ENCODE measurements at regions not wholly inside any gene's neighbourhood (a gene's known extent, or its start where the extent isn't known, plus 50 kb on each side); places are given as distances from the start of the nearest gene placed in this dataset.

DNA sequence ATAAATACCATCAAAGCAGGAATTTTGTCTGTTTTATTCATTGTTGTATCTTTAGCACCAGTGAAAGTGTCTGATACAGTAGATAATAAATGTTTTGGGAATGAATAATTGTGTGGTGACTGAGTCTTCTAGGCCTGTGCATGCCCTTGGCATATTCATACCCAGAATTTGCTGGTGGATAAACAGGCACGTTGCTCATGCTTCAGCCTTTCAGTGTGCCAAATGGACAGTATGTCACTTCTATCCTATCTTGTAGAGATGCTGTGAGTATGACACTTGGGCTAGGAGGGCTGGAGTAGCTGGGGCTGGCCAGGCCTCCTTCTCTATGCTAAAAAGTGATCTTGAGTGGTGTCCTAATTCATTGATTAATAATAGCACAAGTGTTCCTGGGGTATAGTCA is 287.3 kb upstream of the DDI1 start:
- no peak for DNase-seq (ENCODE audit: low spot score)
- Histone ChIP-seq H3K27ac (ENCODE audit: low read depth in 1 of 2, low read length in 2 of 2) (no peak overlapping the region), H3K9ac (ENCODE audit: low read depth in 1 of 2, low read length in 2 of 2) (no peak overlapping the region), H3K36me3 (ENCODE audit: control insufficient read depth in 4 of 4, insufficient read depth in 3 of 4, low read depth in 1 of 4, low read length in 3 of 4) (no peaks in the 10 kb centered on the region), H3K4me1 (ENCODE audit: control insufficient read depth in 4 of 4, insufficient read depth in 4 of 4, low read length in 3 of 4) (no peaks in the 10 kb centered on the region), H3K9me3 (ENCODE audit: control insufficient read depth in 4 of 4, low read length in 3 of 4) (peaks cover 0 to 3% (median 0%) of the 10 kb centered on the region in 4 donors), H3K27me3 (ENCODE audit: control insufficient read depth in 4 of 4, insufficient read depth in 4 of 4, low read length in 3 of 4) (no peaks in the 10 kb centered on the region), H3K4me3 (ENCODE audit: low read depth in 1 of 3, low read length in 3 of 3) (no peak overlapping the region)
- WGBS: 61% methylated on average over 1 of the region's 1 CpG
- TF ChIP-seq RAD21 (IDR thresholded peaks at IDR 0.05): no peak
- no peak for TF ChIP-seq SP1 (IDR thresholded peaks at IDR 0.05)
- no peak for TF ChIP-seq RXRA (IDR thresholded peaks at IDR 0.05)
- TF ChIP-seq, protein P1, sequence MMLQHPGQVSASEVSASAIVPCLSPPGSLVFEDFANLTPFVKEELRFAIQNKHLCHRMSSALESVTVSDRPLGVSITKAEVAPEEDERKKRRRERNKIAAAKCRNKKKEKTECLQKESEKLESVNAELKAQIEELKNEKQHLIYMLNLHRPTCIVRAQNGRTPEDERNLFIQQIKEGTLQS (IDR thresholded peaks at IDR 0.05): no peak
- TF ChIP-seq HNF4G (IDR thresholded peaks at IDR 0.05): no peak
- TF ChIP-seq EGR1 (IDR thresholded peaks at IDR 0.05; ENCODE audit: low read depth in 2 of 2): no peak
- TF ChIP-seq, protein P2, sequence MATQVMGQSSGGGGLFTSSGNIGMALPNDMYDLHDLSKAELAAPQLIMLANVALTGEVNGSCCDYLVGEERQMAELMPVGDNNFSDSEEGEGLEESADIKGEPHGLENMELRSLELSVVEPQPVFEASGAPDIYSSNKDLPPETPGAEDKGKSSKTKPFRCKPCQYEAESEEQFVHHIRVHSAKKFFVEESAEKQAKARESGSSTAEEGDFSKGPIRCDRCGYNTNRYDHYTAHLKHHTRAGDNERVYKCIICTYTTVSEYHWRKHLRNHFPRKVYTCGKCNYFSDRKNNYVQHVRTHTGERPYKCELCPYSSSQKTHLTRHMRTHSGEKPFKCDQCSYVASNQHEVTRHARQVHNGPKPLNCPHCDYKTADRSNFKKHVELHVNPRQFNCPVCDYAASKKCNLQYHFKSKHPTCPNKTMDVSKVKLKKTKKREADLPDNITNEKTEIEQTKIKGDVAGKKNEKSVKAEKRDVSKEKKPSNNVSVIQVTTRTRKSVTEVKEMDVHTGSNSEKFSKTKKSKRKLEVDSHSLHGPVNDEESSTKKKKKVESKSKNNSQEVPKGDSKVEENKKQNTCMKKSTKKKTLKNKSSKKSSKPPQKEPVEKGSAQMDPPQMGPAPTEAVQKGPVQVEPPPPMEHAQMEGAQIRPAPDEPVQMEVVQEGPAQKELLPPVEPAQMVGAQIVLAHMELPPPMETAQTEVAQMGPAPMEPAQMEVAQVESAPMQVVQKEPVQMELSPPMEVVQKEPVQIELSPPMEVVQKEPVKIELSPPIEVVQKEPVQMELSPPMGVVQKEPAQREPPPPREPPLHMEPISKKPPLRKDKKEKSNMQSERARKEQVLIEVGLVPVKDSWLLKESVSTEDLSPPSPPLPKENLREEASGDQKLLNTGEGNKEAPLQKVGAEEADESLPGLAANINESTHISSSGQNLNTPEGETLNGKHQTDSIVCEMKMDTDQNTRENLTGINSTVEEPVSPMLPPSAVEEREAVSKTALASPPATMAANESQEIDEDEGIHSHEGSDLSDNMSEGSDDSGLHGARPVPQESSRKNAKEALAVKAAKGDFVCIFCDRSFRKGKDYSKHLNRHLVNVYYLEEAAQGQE (IDR thresholded peaks at IDR 0.05): no peak
- TF ChIP-seq, protein P3, sequence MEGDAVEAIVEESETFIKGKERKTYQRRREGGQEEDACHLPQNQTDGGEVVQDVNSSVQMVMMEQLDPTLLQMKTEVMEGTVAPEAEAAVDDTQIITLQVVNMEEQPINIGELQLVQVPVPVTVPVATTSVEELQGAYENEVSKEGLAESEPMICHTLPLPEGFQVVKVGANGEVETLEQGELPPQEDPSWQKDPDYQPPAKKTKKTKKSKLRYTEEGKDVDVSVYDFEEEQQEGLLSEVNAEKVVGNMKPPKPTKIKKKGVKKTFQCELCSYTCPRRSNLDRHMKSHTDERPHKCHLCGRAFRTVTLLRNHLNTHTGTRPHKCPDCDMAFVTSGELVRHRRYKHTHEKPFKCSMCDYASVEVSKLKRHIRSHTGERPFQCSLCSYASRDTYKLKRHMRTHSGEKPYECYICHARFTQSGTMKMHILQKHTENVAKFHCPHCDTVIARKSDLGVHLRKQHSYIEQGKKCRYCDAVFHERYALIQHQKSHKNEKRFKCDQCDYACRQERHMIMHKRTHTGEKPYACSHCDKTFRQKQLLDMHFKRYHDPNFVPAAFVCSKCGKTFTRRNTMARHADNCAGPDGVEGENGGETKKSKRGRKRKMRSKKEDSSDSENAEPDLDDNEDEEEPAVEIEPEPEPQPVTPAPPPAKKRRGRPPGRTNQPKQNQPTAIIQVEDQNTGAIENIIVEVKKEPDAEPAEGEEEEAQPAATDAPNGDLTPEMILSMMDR (IDR thresholded peaks at IDR 0.05; ENCODE audit: low read depth, low read length, missing input control): no peak
- TF ChIP-seq TAF1 (conservative IDR thresholded peaks at IDR 0.05): no peak
- no peak for TF ChIP-seq JUND (IDR thresholded peaks at IDR 0.05)

DNA sequence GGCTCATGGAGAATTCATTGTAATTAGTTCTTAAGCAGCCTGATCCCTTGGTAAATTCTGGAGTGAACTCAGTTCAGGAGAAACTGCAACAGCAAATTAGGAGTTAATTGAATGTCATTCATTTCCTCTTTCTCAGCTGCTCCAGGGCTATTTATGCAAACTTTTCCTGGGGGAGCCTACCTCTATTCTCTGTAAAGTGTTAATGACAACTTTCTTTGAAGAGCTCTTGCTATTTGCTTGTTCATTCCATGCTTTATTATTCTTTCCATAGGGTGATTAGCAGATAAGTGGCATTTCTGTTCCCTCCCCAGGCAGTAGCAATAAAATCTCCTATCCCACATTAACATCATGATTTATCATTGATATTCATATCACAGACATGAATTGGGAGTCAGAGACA is 267.6 kb upstream of the DDI1 start:
- no peak overlapping the region for H3K9ac ChIP-seq (ENCODE audit: low read depth in 1 of 2, low read length in 2 of 2)
- TF ChIP-seq, protein P3 (IDR thresholded peaks at IDR 0.05; ENCODE audit: low read depth, low read length, missing input control): no peak

DNA sequence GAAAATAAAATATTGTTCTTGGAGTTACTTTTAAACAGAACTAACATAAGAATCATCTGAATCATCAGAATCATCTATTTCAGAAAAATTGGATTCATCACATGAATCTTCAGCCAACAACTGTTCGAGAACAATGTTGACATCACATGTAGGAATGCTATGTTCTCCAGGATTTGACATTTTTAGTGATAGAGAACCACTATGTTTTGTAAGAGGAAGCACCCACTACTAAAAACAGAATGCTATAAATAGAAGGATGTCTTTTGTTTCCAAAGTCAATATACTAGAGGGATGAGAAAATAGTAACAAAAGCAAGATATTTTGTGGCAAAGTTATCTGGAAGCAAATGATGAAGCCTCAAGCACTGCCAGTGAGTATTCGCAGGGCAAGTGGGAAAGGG is 263.4 kb upstream of the DDI1 start:
- H3K36me3 ChIP-seq (ENCODE audit: control insufficient read depth in 4 of 4, insufficient read depth in 3 of 4, low read depth in 1 of 4, low read length in 3 of 4): no peaks in the 10 kb centered on the region
- DNase-seq (ENCODE audit: low spot score): no peak
- WGBS: 70% methylated on average over 2 of the region's 2 CpGs
- no peaks in the 10 kb centered on the region for H3K4me1 ChIP-seq (ENCODE audit: control insufficient read depth in 4 of 4, insufficient read depth in 4 of 4, low read length in 3 of 4)
- H3K9me3 ChIP-seq (ENCODE audit: control insufficient read depth in 4 of 4, low read length in 3 of 4): no peaks in the 10 kb centered on the region
- H3K27ac ChIP-seq (ENCODE audit: low read depth in 1 of 2, low read length in 2 of 2): no peak overlapping the region
- no peak overlapping the region for H3K4me3 ChIP-seq (ENCODE audit: low read depth in 1 of 3, low read length in 3 of 3)
- H3K27me3 ChIP-seq (ENCODE audit: control insufficient read depth in 4 of 4, insufficient read depth in 4 of 4, low read length in 3 of 4): no peaks in the 10 kb centered on the region
- H3K9ac ChIP-seq (ENCODE audit: low read depth in 1 of 2, low read length in 2 of 2): no peak overlapping the region
- TF ChIP-seq HNF4G (IDR thresholded peaks at IDR 0.05): no peak
- TF ChIP-seq, protein P2 (IDR thresholded peaks at IDR 0.05): no peak
- no peak for TF ChIP-seq SP1 (IDR thresholded peaks at IDR 0.05)
- TF ChIP-seq, protein P4, sequence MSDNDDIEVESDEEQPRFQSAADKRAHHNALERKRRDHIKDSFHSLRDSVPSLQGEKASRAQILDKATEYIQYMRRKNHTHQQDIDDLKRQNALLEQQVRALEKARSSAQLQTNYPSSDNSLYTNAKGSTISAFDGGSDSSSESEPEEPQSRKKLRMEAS (IDR thresholded peaks at IDR 0.05): no peak
- TF ChIP-seq HNF4A (conservative IDR thresholded peaks at IDR 0.05): no peak
- TF ChIP-seq EGR1 (IDR thresholded peaks at IDR 0.05; ENCODE audit: low read depth in 2 of 2): no peak
- no peak for TF ChIP-seq JUND (IDR thresholded peaks at IDR 0.05)
- TF ChIP-seq, protein P1 (IDR thresholded peaks at IDR 0.05): no peak
- TF ChIP-seq TAF1 (conservative IDR thresholded peaks at IDR 0.05): no peak
- TF ChIP-seq RXRA (IDR thresholded peaks at IDR 0.05): no peak

More for the DNA sequence above, 267.6 kb upstream of the DDI1 start:
- Histone ChIP-seq H3K36me3 (ENCODE audit: control insufficient read depth in 4 of 4, insufficient read depth in 3 of 4, low read depth in 1 of 4, low read length in 3 of 4) (no peaks in the 10 kb centered on the region), H3K9me3 (ENCODE audit: control insufficient read depth in 4 of 4, low read length in 3 of 4) (no peaks in the 10 kb centered on the region), H3K4me3 (ENCODE audit: low read depth in 1 of 3, low read length in 3 of 3) (no peak overlapping the region), H3K27ac (ENCODE audit: low read depth in 1 of 2, low read length in 2 of 2) (no peak overlapping the region), H3K27me3 (ENCODE audit: control insufficient read depth in 4 of 4, insufficient read depth in 4 of 4, low read length in 3 of 4) (no peaks in the 10 kb centered on the region), H3K4me1 (ENCODE audit: control insufficient read depth in 4 of 4, insufficient read depth in 4 of 4, low read length in 3 of 4) (no peaks in the 10 kb centered on the region)
- DNase-seq (ENCODE audit: low spot score): no peak

Measured in liver (tissue), 8 donors.